Neural cell (in vitro differentiated cells): ENCODE measurements at regions not wholly inside any gene's neighbourhood (a gene's known extent, or its start where the extent isn't known, plus 50 kb on each side); places are given as distances from the start of the nearest gene placed in this dataset.
"Not testable (repeated sequence)": the region's sequence is repeated elsewhere in the genome, so short reads cannot be mapped to it uniquely, and the experiment has no call there.

Experiments
- EP300 ChIP-seq: fragments of 450-650 bp; conservative IDR thresholded peaks from 2 replicates; pipeline ENCODE4 v1.6.1; 2014; ENCODE audit warnings: antibody characterized with exemption, mild to moderate bottlenecking, moderate library complexity; ENCODE audit not compliant: poor library complexity, severe bottlenecking
- EZH2 ChIP-seq: fragments of 200-600, 300-800 bp; shearing (Covaris generic), sonication (generic); IDR thresholded peaks from 2 replicates; pipeline ENCODE4 v1.6.1; 2014; ENCODE audit warnings: antibody characterized with exemption, low read length, borderline replicate concordance, mild to moderate bottlenecking; ENCODE audit not compliant: insufficient read depth, poor library complexity, severe bottlenecking
- MXI1 ChIP-seq: fragments of 450-650 bp; conservative IDR thresholded peaks from 2 replicates; pipeline ENCODE4 v1.6.1; 2014; ENCODE audit warnings: antibody characterized with exemption, mild to moderate bottlenecking; ENCODE audit not compliant: poor library complexity, severe bottlenecking
- TAF1 ChIP-seq: IDR thresholded peaks from 2 replicates; pipeline ENCODE4 v1.6.1; 2012; ENCODE audit warnings: low read depth
- TF ChIP-seq, protein P1 (sequence below): IDR thresholded peaks from 2 replicates; pipeline ENCODE4 v1.6.1; 2012; ENCODE audit warnings: borderline replicate concordance
- TF ChIP-seq, protein P2 (sequence below): fragments of 450-650 bp; IDR thresholded peaks from 2 replicates; pipeline ENCODE4 v1.5.1; 2014; ENCODE audit warnings: antibody characterized with exemption, mild to moderate bottlenecking, moderate library complexity; ENCODE audit not compliant: poor library complexity, severe bottlenecking

DNA sequence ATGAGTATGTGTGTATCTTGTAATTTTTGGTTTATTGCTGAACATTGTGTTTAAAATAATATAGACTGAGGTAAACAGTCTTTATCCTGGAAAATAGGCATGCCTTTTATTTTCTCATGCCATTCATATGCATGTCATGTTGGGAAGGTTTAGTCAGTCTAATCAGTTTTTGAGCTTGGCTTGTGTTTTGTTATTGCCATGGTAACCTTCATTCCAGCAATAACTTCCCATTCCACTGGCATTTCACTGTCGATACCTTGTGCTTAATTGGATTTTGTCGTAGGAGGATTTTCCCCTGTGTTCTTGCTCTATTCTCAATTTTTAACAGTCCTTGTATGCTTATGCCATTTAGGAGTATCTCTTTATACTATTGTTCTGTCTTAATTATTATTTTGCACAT, 563.6 kb downstream of the TTLL7 start:
- not testable (repeated sequence) for TF ChIP-seq TAF1, MXI1, EZH2, EP300
- TF ChIP-seq, protein P1, sequence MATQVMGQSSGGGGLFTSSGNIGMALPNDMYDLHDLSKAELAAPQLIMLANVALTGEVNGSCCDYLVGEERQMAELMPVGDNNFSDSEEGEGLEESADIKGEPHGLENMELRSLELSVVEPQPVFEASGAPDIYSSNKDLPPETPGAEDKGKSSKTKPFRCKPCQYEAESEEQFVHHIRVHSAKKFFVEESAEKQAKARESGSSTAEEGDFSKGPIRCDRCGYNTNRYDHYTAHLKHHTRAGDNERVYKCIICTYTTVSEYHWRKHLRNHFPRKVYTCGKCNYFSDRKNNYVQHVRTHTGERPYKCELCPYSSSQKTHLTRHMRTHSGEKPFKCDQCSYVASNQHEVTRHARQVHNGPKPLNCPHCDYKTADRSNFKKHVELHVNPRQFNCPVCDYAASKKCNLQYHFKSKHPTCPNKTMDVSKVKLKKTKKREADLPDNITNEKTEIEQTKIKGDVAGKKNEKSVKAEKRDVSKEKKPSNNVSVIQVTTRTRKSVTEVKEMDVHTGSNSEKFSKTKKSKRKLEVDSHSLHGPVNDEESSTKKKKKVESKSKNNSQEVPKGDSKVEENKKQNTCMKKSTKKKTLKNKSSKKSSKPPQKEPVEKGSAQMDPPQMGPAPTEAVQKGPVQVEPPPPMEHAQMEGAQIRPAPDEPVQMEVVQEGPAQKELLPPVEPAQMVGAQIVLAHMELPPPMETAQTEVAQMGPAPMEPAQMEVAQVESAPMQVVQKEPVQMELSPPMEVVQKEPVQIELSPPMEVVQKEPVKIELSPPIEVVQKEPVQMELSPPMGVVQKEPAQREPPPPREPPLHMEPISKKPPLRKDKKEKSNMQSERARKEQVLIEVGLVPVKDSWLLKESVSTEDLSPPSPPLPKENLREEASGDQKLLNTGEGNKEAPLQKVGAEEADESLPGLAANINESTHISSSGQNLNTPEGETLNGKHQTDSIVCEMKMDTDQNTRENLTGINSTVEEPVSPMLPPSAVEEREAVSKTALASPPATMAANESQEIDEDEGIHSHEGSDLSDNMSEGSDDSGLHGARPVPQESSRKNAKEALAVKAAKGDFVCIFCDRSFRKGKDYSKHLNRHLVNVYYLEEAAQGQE, result not testable (repeated sequence)
- TF ChIP-seq, protein P2, sequence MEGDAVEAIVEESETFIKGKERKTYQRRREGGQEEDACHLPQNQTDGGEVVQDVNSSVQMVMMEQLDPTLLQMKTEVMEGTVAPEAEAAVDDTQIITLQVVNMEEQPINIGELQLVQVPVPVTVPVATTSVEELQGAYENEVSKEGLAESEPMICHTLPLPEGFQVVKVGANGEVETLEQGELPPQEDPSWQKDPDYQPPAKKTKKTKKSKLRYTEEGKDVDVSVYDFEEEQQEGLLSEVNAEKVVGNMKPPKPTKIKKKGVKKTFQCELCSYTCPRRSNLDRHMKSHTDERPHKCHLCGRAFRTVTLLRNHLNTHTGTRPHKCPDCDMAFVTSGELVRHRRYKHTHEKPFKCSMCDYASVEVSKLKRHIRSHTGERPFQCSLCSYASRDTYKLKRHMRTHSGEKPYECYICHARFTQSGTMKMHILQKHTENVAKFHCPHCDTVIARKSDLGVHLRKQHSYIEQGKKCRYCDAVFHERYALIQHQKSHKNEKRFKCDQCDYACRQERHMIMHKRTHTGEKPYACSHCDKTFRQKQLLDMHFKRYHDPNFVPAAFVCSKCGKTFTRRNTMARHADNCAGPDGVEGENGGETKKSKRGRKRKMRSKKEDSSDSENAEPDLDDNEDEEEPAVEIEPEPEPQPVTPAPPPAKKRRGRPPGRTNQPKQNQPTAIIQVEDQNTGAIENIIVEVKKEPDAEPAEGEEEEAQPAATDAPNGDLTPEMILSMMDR, result not testable (repeated sequence)
